Pancreas (tissue), 10 donors: ENCODE measurements at regions not wholly inside any gene's neighbourhood (a gene's known extent, or its start where the extent isn't known, plus 50 kb on each side); places are given as distances from the start of the nearest gene placed in this dataset.

Source experiments
- ATAC-seq, 4 donors: fragments of 200-7000 bp; cut with Tn5 transposase; one replicate each; pipeline versions ENCODE4 v1.8.0 to v1.9.1; 2020; ENCODE audit warnings: mild to moderate bottlenecking in 4 of 4, moderate library complexity in 4 of 4
- DNase-seq, 6 donors: peaks; one replicate each; pipeline ENCODE4 v3.0.0-alpha.2; 2020
- FAIRE-seq: peaks from 2 replicates; lab custom pipeline; 2012; peaks lifted over from hg19 to GRCh38; lab: Jason Lieb, UNC
- H3K27ac ChIP-seq, 4 donors: fragments of 200-600 bp; sonication (generic); 1 replicate in 3 of 4; 2 replicates in 1 of 4; pipeline versions ENCODE4 v1.5.0 to v1.8.0; 2020
- H3K27me3 ChIP-seq, 4 donors: fragments of 200-600 bp; one replicate each; pipeline ENCODE4 v1.8.0; 2021
- H3K36me3 ChIP-seq, 3 donors: fragments of 200-600 bp; sonication (generic) in 1 of 3; one replicate each; pipeline versions ENCODE4 v1.5.0 to v1.8.0; 2020 to 2021
- H3K4me1 ChIP-seq, 3 donors: fragments of 200-600 bp; one replicate each; pipeline ENCODE4 v1.8.0; 2021
- H3K4me3 ChIP-seq, 4 donors: fragments of 200-600 bp; sonication (generic) in 2 of 4; one replicate each; pipeline versions ENCODE4 v1.5.0 to v1.8.0; 2020 to 2021
- H3K9me3 ChIP-seq, 4 donors: fragments of 200-600 bp; one replicate each; pipeline ENCODE4 v1.8.0; 2021
- CTCF ChIP-seq, 4 donors: fragments of 200-600 bp; sonication (generic) in 3 of 4; IDR thresholded peaks; one replicate each; pipeline versions ENCODE4 v1.5.0 to v1.8.0; 2021; ENCODE audit warnings: antibody characterized with exemption in 4 of 4
- WGBS, 2 donors: extraction: QIAGEN DNeasy Blood & Tissue Kit; methylation state at CpG; one replicate each; pipeline ENCODE4 v1.1.7; 2013; 5-methylcytosine and 5-hydroxymethylcytosine counted together
- intact Hi-C, 3 donors: fragments of 100-400 bp; cut with DNase I; formaldehyde crosslinking; loops; one replicate each; pipeline versions ENCODE4 v1.11.1 to v1.14.2; 2022
- donor health status: healthy with polysubstance abuse.
- donor health status: DM: no; HTN: no; CAD: no; lungs with moderate emphysema.
- donor health status: DM: no; HTN: no; CAD: no.
- donor health status: control.
- donor health status: control.
- donor health status: Bipolar disorder and iron deficiency.
- donor health status: DM: yes; HTN: yes; CAD: no.
- donor health status: DM: no; HTN: no; CAD: no.
- donor health status: DM: no; HTN: no; CAD: no.
- donor health status: DM: yes; HTN: yes; CAD: no.

- no peaks in the 10 kb centered on the region for H3K4me1 ChIP-seq
- no peaks in the 10 kb centered on the region for H3K9me3 ChIP-seq
- no peaks in the 10 kb centered on the region for H3K27me3 ChIP-seq
- no peak overlapping the region for H3K4me3 ChIP-seq
- DNase-seq (no peak), ATAC-seq (no peak), FAIRE-seq (no peak)
- intact Hi-C loops, result no loop called here
- TF ChIP-seq CTCF (IDR thresholded peaks at IDR 0.05), result no peak
- WGBS, 2 donors, result 71 to 72% methylated on average over 2 of the region's 2 CpGs
- H3K27ac ChIP-seq, result no peak overlapping the region
- H3K36me3 ChIP-seq, result no peaks in the 10 kb centered on the region
These were observed 220.2 kb upstream of the MAD2L1 start for GRCh38 chr4:120286813-120287212.

DNA sequence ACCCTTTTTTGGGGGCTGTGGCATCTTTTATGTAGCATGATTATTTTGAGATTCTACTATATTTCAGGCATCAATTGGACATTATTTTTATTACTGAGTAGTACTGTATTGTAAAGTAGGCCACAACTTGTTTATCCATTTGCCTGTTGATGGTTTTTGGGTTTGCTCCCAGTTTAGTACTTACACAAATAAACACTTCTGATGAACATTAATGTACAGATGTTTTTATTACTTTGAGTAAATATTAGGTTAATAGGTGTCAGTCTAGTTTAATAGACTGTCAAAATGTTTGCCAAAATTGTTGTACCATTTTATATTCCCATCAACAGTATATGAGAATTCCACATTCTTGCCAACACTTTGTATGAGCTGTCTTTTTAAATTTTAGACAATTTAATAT is 214.9 kb upstream of the MAD2L1 start:
- Histone ChIP-seq H3K4me3 (no peak overlapping the region), H3K4me1 (no peaks in the 10 kb centered on the region), H3K36me3 (no peaks in the 10 kb centered on the region), H3K27me3 (no peaks in the 10 kb centered on the region), H3K27ac (no peak overlapping the region), H3K9me3 (no peaks in the 10 kb centered on the region)
- no peak for TF ChIP-seq CTCF (IDR thresholded peaks at IDR 0.05)
- FAIRE-seq, result no peak
- no peak for ATAC-seq
- DNase-seq, result no peak
- intact Hi-C loops, result no loop called here

DNA sequence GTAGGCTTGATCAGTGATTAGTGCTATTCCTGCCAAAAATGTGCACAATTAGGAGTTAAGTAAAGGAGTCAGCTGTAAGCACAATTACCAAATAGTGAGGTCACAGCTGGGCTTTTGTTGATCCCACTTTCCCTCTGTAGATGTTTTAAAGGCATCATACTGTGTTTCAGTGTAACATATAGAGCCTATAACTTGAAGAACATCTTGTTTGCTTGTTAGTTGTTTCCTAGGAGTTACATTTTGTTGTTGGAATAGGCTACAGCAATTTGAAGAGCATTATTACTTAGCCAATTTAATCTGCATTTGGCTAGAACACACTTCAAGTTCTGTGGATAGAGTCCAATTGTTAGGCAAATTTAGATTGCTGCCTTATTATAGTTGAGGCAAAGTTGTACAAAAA is 210.7 kb upstream of the MAD2L1 start:
- DNase-seq (no peak), ATAC-seq (no peak), FAIRE-seq (no peak)
- intact Hi-C loops, result no loop called here
- no peaks in the 10 kb centered on the region for H3K27me3 ChIP-seq
- H3K27ac ChIP-seq, result no peak overlapping the region
- no peak overlapping the region for H3K4me3 ChIP-seq
- H3K4me1 ChIP-seq, result no peaks in the 10 kb centered on the region
- H3K9me3 ChIP-seq, result no peaks in the 10 kb centered on the region
- no peak for TF ChIP-seq CTCF (IDR thresholded peaks at IDR 0.05)
- no peaks in the 10 kb centered on the region for H3K36me3 ChIP-seq

GRCh38 chr4:120266602-120267001 is 200.0 kb upstream of the MAD2L1 start:
- H3K4me1 ChIP-seq, result no peaks in the 10 kb centered on the region
- H3K4me3 ChIP-seq, result no peak overlapping the region
- no peak for DNase-seq
- H3K36me3 ChIP-seq, result no peaks in the 10 kb centered on the region
- no peaks in the 10 kb centered on the region for H3K9me3 ChIP-seq
- intact Hi-C loops, result no loop called here
- WGBS, 2 donors, result 66 to 67% methylated on average over 5 of the region's 5 CpGs
- no peaks in the 10 kb centered on the region for H3K27me3 ChIP-seq
- no peak for FAIRE-seq
- no peak for TF ChIP-seq CTCF (IDR thresholded peaks at IDR 0.05)
- ATAC-seq, result no peak
- H3K27ac ChIP-seq, result no peak overlapping the region

DNA sequence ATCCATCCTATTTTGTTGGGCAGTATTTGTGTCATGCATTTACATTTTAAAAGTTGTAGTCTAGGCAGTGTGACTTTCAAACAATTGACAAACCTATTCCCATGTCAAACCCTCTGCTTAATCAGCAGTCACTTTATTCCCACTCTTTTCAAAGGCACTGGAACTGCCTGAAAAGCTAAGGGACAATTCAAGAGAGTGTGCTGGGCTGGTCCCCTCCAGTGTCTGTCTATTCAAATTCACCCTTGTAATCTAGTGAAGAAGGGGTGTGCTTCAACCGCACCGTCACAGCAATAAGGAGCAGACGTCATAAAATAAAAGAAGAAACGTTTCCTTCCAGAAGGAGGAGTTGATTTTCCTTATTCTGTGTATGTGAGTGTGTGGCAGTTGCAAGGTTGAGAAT is 197.0 kb upstream of the MAD2L1 start:
- no peaks in the 10 kb centered on the region for H3K4me1 ChIP-seq
- no peak for DNase-seq
- no peaks in the 10 kb centered on the region for H3K27me3 ChIP-seq
- WGBS, 2 donors, result 47 to 54% methylated on average over 4 of the region's 4 CpGs
- H3K36me3 ChIP-seq, result no peaks in the 10 kb centered on the region
- FAIRE-seq, result no peak
- TF ChIP-seq CTCF (IDR thresholded peaks at IDR 0.05), result no peak
- no peaks in the 10 kb centered on the region for H3K9me3 ChIP-seq
- H3K4me3 ChIP-seq, result no peak overlapping the region
- ATAC-seq, result no peak
- H3K27ac ChIP-seq, result no peak overlapping the region
- intact Hi-C loops, result no loop called here
